ENCODE measurements at regions not wholly inside any gene's neighbourhood (a gene's known extent, or its start where the extent isn't known, plus 50 kb on each side); places are given as distances from the start of the nearest gene placed in this dataset.

DNA sequence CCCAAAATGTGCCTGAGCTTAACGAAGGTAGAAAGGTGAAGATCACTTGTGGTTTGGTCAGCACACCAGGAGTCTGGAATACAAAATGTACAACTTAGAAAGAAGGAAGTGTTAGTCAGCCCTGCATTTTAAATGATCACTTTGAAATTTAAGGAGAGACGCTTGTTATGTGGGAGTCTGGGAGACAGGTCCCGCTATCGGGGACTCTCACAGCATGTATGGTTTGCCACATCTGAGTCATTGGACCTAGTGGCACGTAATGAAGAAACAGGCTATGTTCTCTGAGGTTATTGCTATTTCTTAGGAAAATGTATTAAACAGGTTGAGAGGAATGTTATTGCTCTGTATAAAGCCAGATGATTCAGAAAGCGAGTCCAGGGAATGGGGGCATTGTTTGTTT is 2362.5 kb upstream of the WWC1 start:
- TF ChIP-seq CTCF (IDR thresholded peaks at IDR 0.05) = no peak

GRCh38 chr5:165940541-165940940 is 2350.9 kb upstream of the WWC1 start:
- Mint-ChIP-seq H3K27ac (ENCODE audit: unreplicated experiment) (no peak overlapping the region), H3K4me3 (ENCODE audit: unreplicated experiment) (no peak overlapping the region), H3K36me3 (ENCODE audit: low read depth) (no peaks in the 10 kb centered on the region), H3K4me1 (ENCODE audit: low read depth) (no peaks in the 10 kb centered on the region), H3K27me3 (ENCODE audit: low read depth) (no peaks in the 10 kb centered on the region), H3K9me3 (ENCODE audit: low read depth) (peaks cover 3% of the 10 kb centered on the region)
- TF ChIP-seq CTCF (IDR thresholded peaks at IDR 0.05) = no peak
- DNase-seq (ENCODE audit: low spot score) = no peak

More for the DNA sequence above, 2362.5 kb upstream of the WWC1 start:
- no peaks in the 10 kb centered on the region for H3K4me1 Mint-ChIP-seq (ENCODE audit: low read depth)
- H3K36me3 Mint-ChIP-seq (ENCODE audit: low read depth) = no peaks in the 10 kb centered on the region
- no peak overlapping the region for H3K27ac Mint-ChIP-seq (ENCODE audit: unreplicated experiment)
- H3K4me3 Mint-ChIP-seq (ENCODE audit: unreplicated experiment) = no peak overlapping the region
- no peaks in the 10 kb centered on the region for H3K27me3 Mint-ChIP-seq (ENCODE audit: low read depth)
- no peak for DNase-seq (ENCODE audit: low spot score)
- H3K9me3 Mint-ChIP-seq (ENCODE audit: low read depth) = peaks cover 18% of the 10 kb centered on the region

DNA sequence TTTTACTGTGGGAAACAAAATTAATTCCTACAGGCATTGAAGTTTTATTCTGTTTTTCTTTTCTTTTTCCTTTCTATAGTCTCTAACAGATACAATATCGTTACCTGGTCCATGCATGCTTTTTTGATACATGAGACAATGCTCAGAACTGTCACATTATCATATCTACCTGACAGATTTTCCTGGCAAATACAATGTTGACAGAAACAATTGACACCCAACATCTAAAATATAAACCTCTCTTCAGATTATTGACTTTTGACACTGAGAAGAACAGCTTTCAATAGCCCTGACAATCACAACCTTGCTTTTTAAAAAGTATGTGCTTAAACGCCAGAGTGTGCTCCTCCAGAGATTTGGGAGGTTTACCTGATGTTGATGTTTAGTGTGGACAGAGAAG is 2334.6 kb upstream of the WWC1 start:
- no peaks in the 10 kb centered on the region for H3K36me3 Mint-ChIP-seq (ENCODE audit: low read depth)
- H3K27me3 Mint-ChIP-seq (ENCODE audit: low read depth) = no peaks in the 10 kb centered on the region
- peaks cover 3% of the 10 kb centered on the region for H3K9me3 Mint-ChIP-seq (ENCODE audit: low read depth)
- DNase-seq (ENCODE audit: low spot score) = no peak
- no peak overlapping the region for H3K27ac Mint-ChIP-seq (ENCODE audit: unreplicated experiment)
- H3K4me1 Mint-ChIP-seq (ENCODE audit: low read depth) = no peaks in the 10 kb centered on the region
- TF ChIP-seq CTCF (IDR thresholded peaks at IDR 0.05) = no peak
- H3K4me3 Mint-ChIP-seq (ENCODE audit: unreplicated experiment) = no peak overlapping the region

- no peaks in the 10 kb centered on the region for H3K4me1 Mint-ChIP-seq (ENCODE audit: low read depth)
- no peak overlapping the region for H3K4me3 Mint-ChIP-seq (ENCODE audit: unreplicated experiment)
- TF ChIP-seq CTCF (IDR thresholded peaks at IDR 0.05) = no peak
- DNase-seq (ENCODE audit: low spot score) = no peak
- no peak overlapping the region for H3K27ac Mint-ChIP-seq (ENCODE audit: unreplicated experiment)
- H3K27me3 Mint-ChIP-seq (ENCODE audit: low read depth) = no peaks in the 10 kb centered on the region
- H3K9me3 Mint-ChIP-seq (ENCODE audit: low read depth) = peaks cover 11% of the 10 kb centered on the region
- no peaks in the 10 kb centered on the region for H3K36me3 Mint-ChIP-seq (ENCODE audit: low read depth)
Observed at GRCh38 chr5:165981671-165982070, 2309.8 kb upstream of the WWC1 start.

DNA sequence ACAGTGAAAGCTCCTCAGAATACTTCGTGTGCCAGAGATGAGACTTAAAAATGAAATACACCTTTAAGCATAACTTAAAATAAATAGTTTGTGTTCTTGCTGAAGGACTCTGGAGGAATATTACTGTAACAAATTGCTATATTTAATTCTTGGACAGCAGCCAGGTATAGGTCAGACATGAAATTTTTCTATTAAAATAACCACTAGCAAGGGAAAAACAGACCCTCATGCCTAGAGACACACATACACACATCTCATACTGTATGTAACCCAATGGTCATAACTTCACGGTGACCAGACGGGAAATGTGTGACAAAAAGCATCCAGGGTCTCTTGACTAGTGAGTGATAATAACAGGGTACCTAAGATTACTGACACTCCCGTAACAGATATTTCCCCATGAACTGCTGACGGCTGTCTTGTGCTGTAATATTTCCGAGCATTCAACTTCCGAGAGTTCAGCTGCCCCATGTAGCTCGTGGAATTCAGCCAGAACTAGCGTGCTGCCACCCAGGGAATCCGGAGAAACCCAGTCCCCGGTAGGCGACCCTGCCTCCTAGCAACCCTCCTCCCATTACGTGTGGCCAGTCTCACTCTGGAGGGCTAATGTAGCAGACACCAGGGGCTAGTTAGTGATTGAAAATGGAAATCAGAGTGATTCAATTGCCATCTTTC is 2295.1 kb upstream of the WWC1 start:
- Mint-ChIP-seq H3K9me3 (ENCODE audit: low read depth) (no peaks in the 10 kb centered on the region), H3K27me3 (ENCODE audit: low read depth) (no peaks in the 10 kb centered on the region), H3K36me3 (ENCODE audit: low read depth) (no peaks in the 10 kb centered on the region), H3K4me3 (ENCODE audit: unreplicated experiment) (no peak overlapping the region), H3K4me1 (ENCODE audit: low read depth) (no peaks in the 10 kb centered on the region), H3K27ac (ENCODE audit: unreplicated experiment) (no peak overlapping the region)
- TF ChIP-seq CTCF (IDR thresholded peaks at IDR 0.05) = no peak
- no peak for DNase-seq (ENCODE audit: low spot score)
